ENCODE measurements at regions not wholly inside any gene's neighbourhood (a gene's known extent, or its start where the extent isn't known, plus 50 kb on each side); places are given as distances from the start of the nearest gene placed in this dataset.

- no peak for TF ChIP-seq CTCF (IDR thresholded peaks at IDR 0.05; ENCODE audit: insufficient read depth, low read depth, low read length, missing control alignments)
- no peak for DNase-seq (ENCODE audit: low read depth)
- H3K4me3 ChIP-seq (ENCODE audit: low read depth, low read length), result no peak overlapping the region
Observed at GRCh38 chr4:53810643-53811042, 219.4 kb upstream of the LNX1 start.

DNA sequence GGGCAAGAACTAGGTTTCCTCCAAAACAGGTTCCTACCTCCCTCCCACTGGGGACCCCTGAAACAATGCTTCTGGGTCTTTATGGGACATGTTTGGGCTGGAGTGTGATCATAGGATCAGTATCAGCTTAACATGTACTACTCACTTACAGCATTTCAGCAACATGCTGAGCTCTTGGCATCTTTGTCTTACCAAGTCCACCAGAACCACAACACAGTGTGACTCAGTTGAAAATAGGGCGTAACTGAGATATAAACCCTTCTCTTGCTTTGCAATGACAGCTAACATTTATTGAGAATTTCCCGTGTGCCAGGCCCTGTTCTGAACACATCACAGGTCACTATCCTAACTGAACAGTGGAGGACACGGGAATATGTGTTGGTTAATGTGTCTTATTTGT, 218.5 kb upstream of the LNX1 start:
- DNase-seq (ENCODE audit: low read depth), result no peak
- TF ChIP-seq CTCF (IDR thresholded peaks at IDR 0.05; ENCODE audit: insufficient read depth, low read depth, low read length, missing control alignments), result no peak
- no peak overlapping the region for H3K4me3 ChIP-seq (ENCODE audit: low read depth, low read length)

DNA sequence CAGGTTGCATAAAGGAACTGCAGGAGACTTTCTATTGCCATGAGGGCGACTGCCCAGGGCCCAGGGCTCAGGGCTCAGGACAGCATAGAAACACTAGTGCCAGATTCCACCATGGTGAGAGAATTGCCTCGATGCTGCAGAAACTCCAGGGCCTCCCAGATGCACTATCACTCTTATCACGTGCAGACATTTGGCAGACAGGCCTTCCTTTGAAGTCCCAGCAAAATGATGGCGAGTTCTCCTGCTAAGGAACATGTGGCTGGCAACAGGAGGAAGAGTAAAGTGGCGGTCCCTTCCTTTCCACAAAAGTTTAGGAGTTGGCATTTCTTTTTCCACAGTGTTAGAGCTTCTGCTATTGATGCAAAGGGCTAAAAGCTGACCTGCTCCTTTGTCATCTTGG, 214.0 kb upstream of the LNX1 start:
- TF ChIP-seq CTCF (IDR thresholded peaks at IDR 0.05; ENCODE audit: insufficient read depth, low read depth, low read length, missing control alignments), result no peak
- H3K4me3 ChIP-seq (ENCODE audit: low read depth, low read length), result no peak overlapping the region
- no peak for DNase-seq (ENCODE audit: low read depth)

DNA sequence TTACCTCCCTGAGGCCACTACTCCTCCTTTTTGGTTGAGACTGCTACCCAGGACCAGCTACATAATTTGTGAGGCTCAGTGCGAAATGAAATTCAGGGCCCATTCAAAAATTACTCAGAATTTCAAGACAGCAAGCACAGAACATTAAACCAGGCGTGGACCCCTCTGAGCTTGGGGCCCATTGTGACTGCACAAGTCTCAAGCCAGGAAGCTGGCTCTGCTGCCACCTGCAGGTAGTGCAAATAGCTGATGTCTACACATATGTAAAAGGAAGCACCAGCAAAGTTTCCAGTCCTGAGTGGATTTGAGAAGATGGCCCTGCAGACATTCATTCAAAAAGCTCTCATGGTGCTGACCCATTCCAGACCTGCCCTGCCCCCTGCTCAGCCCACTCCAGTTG, 213.4 kb upstream of the LNX1 start:
- no peak overlapping the region for H3K4me3 ChIP-seq (ENCODE audit: low read depth, low read length)
- TF ChIP-seq CTCF (IDR thresholded peaks at IDR 0.05; ENCODE audit: insufficient read depth, low read depth, low read length, missing control alignments), result peak; percentile 70
- peak; percentile 73 for DNase-seq (ENCODE audit: low read depth)

DNA sequence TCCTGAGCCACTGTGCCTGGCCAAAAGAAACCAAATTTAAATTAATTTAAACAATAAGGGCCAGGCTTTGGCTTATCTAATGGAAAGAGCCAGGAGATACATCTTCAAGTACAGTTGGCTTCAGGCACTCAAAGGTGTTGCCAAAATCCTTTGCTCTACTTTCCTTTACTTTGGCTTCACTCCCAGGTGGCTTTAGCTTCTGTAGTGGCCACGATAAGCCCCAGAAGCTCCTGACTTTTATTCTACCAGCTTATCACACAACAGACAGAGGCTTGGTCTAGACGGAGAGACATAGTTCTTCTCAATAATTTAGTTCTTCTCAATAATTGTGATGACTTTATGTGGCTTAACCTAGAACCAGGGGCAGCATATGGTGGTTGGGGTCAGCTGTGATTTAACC, 211.2 kb upstream of the LNX1 start:
- TF ChIP-seq CTCF (IDR thresholded peaks at IDR 0.05; ENCODE audit: insufficient read depth, low read depth, low read length, missing control alignments), result no peak
- no peak overlapping the region for H3K4me3 ChIP-seq (ENCODE audit: low read depth, low read length)
- no peak for DNase-seq (ENCODE audit: low read depth)

GRCh38 chr4:53801373-53801772, 210.1 kb upstream of the LNX1 start:
- no peak for TF ChIP-seq CTCF (IDR thresholded peaks at IDR 0.05; ENCODE audit: insufficient read depth, low read depth, low read length, missing control alignments)
- H3K4me3 ChIP-seq (ENCODE audit: low read depth, low read length), result no peak overlapping the region
- DNase-seq (ENCODE audit: low read depth), result no peak

DNA sequence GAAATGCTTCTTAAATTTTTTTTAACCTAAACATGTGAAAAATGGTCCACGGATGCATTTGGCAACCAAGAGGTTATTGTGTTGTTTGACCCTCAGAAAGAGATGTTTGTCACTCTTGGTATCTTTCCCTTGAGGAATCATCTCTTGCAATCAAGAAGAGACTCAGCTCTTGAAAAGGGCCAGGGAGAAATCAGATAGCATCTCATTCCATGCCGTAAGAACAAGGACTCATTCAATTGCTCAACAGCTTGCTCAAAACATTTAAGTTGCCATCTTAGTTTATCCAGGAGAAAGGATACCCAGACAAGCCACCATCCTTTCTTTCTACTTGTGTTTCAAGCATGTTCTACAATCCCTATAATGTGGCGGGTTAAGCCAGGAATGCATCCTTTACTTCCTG, 209.5 kb upstream of the LNX1 start:
- no peak for DNase-seq (ENCODE audit: low read depth)
- TF ChIP-seq CTCF (IDR thresholded peaks at IDR 0.05; ENCODE audit: insufficient read depth, low read depth, low read length, missing control alignments), result no peak
- no peak overlapping the region for H3K4me3 ChIP-seq (ENCODE audit: low read depth, low read length)

All from GM12865 (cell line).